AG04449 (cell line): ENCODE measurements at regions not wholly inside any gene's neighbourhood (a gene's known extent, or its start where the extent isn't known, plus 50 kb on each side); places are given as distances from the start of the nearest gene placed in this dataset.

Experiments used
- CTCF ChIA-PET: fragments of 350-600 bp; formaldehyde crosslinking; extraction: SDS; loops from one replicate; lab custom pipeline; 2021; ENCODE audit warnings: antibody characterized with exemption; lab: Yijun Ruan, JAX
- POLR2A ChIA-PET: fragments of 400-600, 350-600 bp; formaldehyde crosslinking; extraction: SDS; loops from one replicate; lab custom pipeline; 2020; ENCODE audit warnings: antibody characterized with exemption, inconsistent platforms; lab: Yijun Ruan, JAX
- DNase-seq: peaks from one replicate; pipeline ENCODE4 v3.0.0-alpha.2; 2010; ENCODE audit warnings: low read depth, low spot score
- H3K4me3 ChIP-seq: 2 replicates; pipeline ENCODE4 v1.5.1; 2011; ENCODE audit warnings: low read depth, mild to moderate bottlenecking, control low read depth, low read length
- TF ChIP-seq, protein P1 (sequence below): IDR thresholded peaks from one replicate; pipeline ENCODE4 v1.5.1; 2011; ENCODE audit warnings: mild to moderate bottlenecking, moderate library complexity, low read length, control low read depth, inconsistent platforms; ENCODE audit not compliant: insufficient read depth; ENCODE audit errors: missing control alignments

DNA sequence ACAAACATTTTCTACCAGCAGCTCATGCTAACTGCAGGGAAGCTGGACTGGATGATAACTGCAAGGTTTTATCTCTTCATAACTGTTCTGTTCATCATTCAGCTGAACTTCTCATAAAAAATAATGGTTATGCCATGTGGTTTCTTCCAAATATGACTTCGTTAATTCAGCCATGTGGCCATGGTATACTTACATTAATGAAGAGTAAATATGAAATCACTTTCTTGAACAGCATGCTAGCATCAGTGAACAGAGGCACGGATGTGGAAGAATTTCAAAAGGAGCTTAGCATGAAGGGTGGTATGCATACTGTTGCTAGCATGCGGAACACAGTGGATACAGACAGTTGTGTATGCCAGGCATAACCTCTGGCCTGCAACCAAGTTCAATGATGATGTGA, 1417.0 kb upstream of the CDH8 start:
- CTCF ChIA-PET, result no interaction called here
- DNase-seq, result no peak
- no peak overlapping the region for H3K4me3 ChIP-seq
- TF ChIP-seq, protein P1, sequence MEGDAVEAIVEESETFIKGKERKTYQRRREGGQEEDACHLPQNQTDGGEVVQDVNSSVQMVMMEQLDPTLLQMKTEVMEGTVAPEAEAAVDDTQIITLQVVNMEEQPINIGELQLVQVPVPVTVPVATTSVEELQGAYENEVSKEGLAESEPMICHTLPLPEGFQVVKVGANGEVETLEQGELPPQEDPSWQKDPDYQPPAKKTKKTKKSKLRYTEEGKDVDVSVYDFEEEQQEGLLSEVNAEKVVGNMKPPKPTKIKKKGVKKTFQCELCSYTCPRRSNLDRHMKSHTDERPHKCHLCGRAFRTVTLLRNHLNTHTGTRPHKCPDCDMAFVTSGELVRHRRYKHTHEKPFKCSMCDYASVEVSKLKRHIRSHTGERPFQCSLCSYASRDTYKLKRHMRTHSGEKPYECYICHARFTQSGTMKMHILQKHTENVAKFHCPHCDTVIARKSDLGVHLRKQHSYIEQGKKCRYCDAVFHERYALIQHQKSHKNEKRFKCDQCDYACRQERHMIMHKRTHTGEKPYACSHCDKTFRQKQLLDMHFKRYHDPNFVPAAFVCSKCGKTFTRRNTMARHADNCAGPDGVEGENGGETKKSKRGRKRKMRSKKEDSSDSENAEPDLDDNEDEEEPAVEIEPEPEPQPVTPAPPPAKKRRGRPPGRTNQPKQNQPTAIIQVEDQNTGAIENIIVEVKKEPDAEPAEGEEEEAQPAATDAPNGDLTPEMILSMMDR, result no peak
- POLR2A ChIA-PET, result no interaction called here

GRCh38 chr16:63447121-63447520, 1410.9 kb upstream of the CDH8 start:
- no peak overlapping the region for H3K4me3 ChIP-seq
- POLR2A ChIA-PET, result no interaction called here
- CTCF ChIA-PET, result no interaction called here
- no peak for DNase-seq
- TF ChIP-seq, protein P1, result no peak

DNA sequence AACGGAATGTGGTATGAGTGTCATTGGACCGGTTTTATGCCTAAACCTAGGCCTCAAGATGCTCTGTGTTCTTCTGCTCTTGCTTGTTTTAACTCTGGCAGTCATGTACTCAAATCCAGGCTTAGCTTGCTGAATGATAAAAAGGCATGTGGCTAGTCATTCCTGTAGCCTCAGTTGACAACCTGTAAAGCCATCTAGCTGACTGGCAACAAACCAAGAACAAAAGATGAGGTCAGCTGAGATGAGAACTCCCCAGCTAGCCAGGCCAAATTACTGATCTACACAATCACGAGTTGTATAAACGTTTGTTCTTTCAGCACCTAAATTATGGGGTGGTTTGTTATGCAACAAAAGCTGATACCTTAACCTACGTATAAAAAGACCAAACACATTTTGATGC, 1406.0 kb upstream of the CDH8 start:
- DNase-seq, result no peak
- TF ChIP-seq, protein P1, result no peak
- H3K4me3 ChIP-seq, result no peak overlapping the region
- ChIA-PET CTCF (interaction anchor here (1.0 kb wide), 1 partner anchor 81 kb away, joined by 3 read pairs; no protein-coding TSS in a partner anchor), POLR2A (no interaction called here)

DNA sequence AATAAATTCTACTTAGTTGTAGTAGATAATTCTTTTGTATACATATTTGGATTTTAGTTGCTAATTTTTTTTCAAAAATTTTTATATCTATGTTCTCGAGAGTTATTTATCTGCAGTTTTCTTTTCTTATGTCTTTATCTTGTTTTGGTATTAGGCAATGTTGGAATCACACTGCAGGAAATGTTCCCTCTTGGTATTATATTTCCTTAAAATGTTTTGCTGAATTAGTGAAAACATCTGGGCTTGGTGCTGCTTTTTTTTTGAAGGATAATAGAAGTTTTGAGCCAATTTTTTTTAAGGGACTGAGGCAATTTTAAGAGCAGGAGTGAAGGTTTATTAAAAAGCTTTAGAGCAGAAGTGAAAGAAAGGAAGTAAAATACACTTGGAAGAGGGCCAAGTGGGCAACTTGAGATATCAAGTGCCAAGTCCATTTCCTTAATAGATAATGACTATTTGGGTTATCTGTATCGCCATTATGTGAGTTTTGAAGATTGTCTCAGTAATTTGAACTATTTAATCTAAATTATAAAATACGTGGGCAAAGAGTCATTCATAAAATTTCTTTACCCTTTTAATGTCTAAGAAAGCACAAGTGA, 1390.1 kb upstream of the CDH8 start:
- TF ChIP-seq, protein P1, result no peak
- ChIA-PET CTCF (no interaction called here), POLR2A (no interaction called here)
- no peak overlapping the region for H3K4me3 ChIP-seq
- no peak for DNase-seq

GRCh38 chr16:63422715-63423114, 1386.5 kb upstream of the CDH8 start:
- H3K4me3 ChIP-seq, result no peak overlapping the region
- ChIA-PET CTCF (no interaction called here), POLR2A (no interaction called here)
- TF ChIP-seq, protein P1, result no peak
- DNase-seq, result no peak

GRCh38 chr16:63416712-63417111, 1380.5 kb upstream of the CDH8 start:
- H3K4me3 ChIP-seq, result no peak overlapping the region
- TF ChIP-seq, protein P1, result no peak
- CTCF ChIA-PET, result no interaction called here
- no peak for DNase-seq
- POLR2A ChIA-PET, result no interaction called here
